ENCODE measurements at regions not wholly inside any gene's neighbourhood (a gene's known extent, or its start where the extent isn't known, plus 50 kb on each side); places are given as distances from the start of the nearest gene placed in this dataset.

- TF ChIP-seq CTCF (IDR thresholded peaks at IDR 0.05) (no peak), POLR2A (IDR thresholded peaks at IDR 0.05) (no peak)
Observed at GRCh38 chr2:12340164-12340563, 376.6 kb upstream of the TRIB2 start.
